Inflammatory macrophage treated with lipopolysaccharide for 1 hour (primary cell): ENCODE measurements at regions not wholly inside any gene's neighbourhood (a gene's known extent, or its start where the extent isn't known, plus 50 kb on each side); places are given as distances from the start of the nearest gene placed in this dataset.

Experiments
- DNase-seq, 2 donors: peaks; one replicate each; pipeline ENCODE4 v3.0.0-alpha.2; 2020 to 2022

GRCh38 chrX:4831574-4831973 is 1118.1 kb upstream of the PRKX start:
- no peak for DNase-seq

GRCh38 chrX:4830880-4831557 is 1117.6 kb upstream of the PRKX start:
- DNase-seq: no peak

GRCh38 chrX:4825550-4825949 is 1112.1 kb upstream of the PRKX start:
- DNase-seq: no peak

GRCh38 chrX:4809571-4809970 is 1096.1 kb upstream of the PRKX start:
- DNase-seq: no peak

GRCh38 chrX:4805502-4805901 is 1092.1 kb upstream of the PRKX start:
- no peak for DNase-seq

GRCh38 chrX:4800756-4801155 is 1087.3 kb upstream of the PRKX start:
- DNase-seq: no peak

- DNase-seq: no peak
These were observed 1074.5 kb upstream of the PRKX start for GRCh38 chrX:4787971-4788370.

GRCh38 chrX:4764888-4765287 is 1051.4 kb upstream of the PRKX start:
- DNase-seq: no peak

GRCh38 chrX:4762196-4762595 is 1048.7 kb upstream of the PRKX start:
- no peak for DNase-seq

GRCh38 chrX:4754878-4755604 is 1041.6 kb upstream of the PRKX start:
- no peak for DNase-seq

GRCh38 chrX:4741024-4741423 is 1027.6 kb upstream of the PRKX start:
- no peak for DNase-seq

- DNase-seq: no peak
These were observed 1021.9 kb upstream of the PRKX start for GRCh38 chrX:4735299-4735698.

GRCh38 chrX:4710618-4711433 is 997.4 kb upstream of the PRKX start:
- peak in 1 of 2 donors; percentile 3 for DNase-seq

- no peak for DNase-seq
These were observed 995.7 kb upstream of the PRKX start for GRCh38 chrX:4708970-4709760.

- no peak for DNase-seq
These were observed 993.5 kb upstream of the PRKX start for GRCh38 chrX:4706961-4707360.

GRCh38 chrX:4690521-4690920 is 977.1 kb upstream of the PRKX start:
- DNase-seq: no peak

GRCh38 chrX:4682636-4683035 is 969.2 kb upstream of the PRKX start:
- DNase-seq: no peak

GRCh38 chrX:4675686-4676300 is 962.3 kb upstream of the PRKX start:
- DNase-seq: no peak

- DNase-seq: no peak
These were observed 960.8 kb upstream of the PRKX start for GRCh38 chrX:4674028-4674782.

- DNase-seq: no peak
These were observed 957.9 kb upstream of the PRKX start for GRCh38 chrX:4671344-4671743.

- no peak for DNase-seq
These were observed 957.2 kb upstream of the PRKX start for GRCh38 chrX:4670606-4671005.
